NT2/D1 (cell line): ENCODE measurements at regions not wholly inside any gene's neighbourhood (a gene's known extent, or its start where the extent isn't known, plus 50 kb on each side); places are given as distances from the start of the nearest gene placed in this dataset.

Experiments used
- DNase-seq: peaks from one replicate; pipeline ENCODE4 v3.0.0-alpha.2; 2011; ENCODE audit warnings: low read depth, low spot score
- H3K27me3 ChIP-seq: 2 replicates; pipeline ENCODE4 v1.6.0; 2011; ENCODE audit warnings: mild to moderate bottlenecking; ENCODE audit not compliant: insufficient read length, insufficient read depth
- H3K36me3 ChIP-seq: 2 replicates; pipeline ENCODE4 v1.6.1; 2011; ENCODE audit warnings: mild to moderate bottlenecking, low read length, mixed read lengths; ENCODE audit not compliant: insufficient read depth, insufficient read length
- H3K4me1 ChIP-seq: 2 replicates; pipeline ENCODE4 v1.5.1; 2011; ENCODE audit not compliant: insufficient read depth, insufficient read length
- H3K4me3 ChIP-seq: 2 replicates; pipeline ENCODE4 v1.5.1; 2011; ENCODE audit warnings: low read depth; ENCODE audit not compliant: insufficient read length
- H3K9ac ChIP-seq: 2 replicates; pipeline ENCODE4 v1.6.0; 2011; ENCODE audit warnings: low read depth; ENCODE audit not compliant: insufficient read length
- H3K9me3 ChIP-seq: 2 replicates; pipeline ENCODE4 v1.5.1; 2011; ENCODE audit warnings: mild to moderate bottlenecking, low read length; ENCODE audit not compliant: insufficient read depth
- SUZ12 ChIP-seq: IDR thresholded peaks from 2 replicates; pipeline ENCODE4 v1.6.1; 2011; ENCODE audit not compliant: insufficient read length, insufficient read depth; ENCODE audit errors: extremely low read depth
- YY1 ChIP-seq: IDR thresholded peaks from 2 replicates; pipeline ENCODE4 v1.6.1; 2011; ENCODE audit not compliant: insufficient read length, insufficient read depth
- ZNF274 ChIP-seq: IDR thresholded peaks from 2 replicates; pipeline ENCODE4 v1.6.1; 2011; ENCODE audit warnings: mild to moderate bottlenecking, low read depth, low read length

GRCh38 chr10:89153971-89154370 is 53.1 kb downstream of the CH25H start:
- Histone ChIP-seq H3K36me3 (no peaks in the 10 kb centered on the region), H3K9ac (no peak overlapping the region), H3K4me3 (no peak overlapping the region), H3K27me3 (no peaks in the 10 kb centered on the region), H3K9me3 (no peaks in the 10 kb centered on the region), H3K4me1 (no peaks in the 10 kb centered on the region)
- TF ChIP-seq ZNF274 (no peak), SUZ12 (no peak), YY1 (no peak)
- no peak for DNase-seq

DNA sequence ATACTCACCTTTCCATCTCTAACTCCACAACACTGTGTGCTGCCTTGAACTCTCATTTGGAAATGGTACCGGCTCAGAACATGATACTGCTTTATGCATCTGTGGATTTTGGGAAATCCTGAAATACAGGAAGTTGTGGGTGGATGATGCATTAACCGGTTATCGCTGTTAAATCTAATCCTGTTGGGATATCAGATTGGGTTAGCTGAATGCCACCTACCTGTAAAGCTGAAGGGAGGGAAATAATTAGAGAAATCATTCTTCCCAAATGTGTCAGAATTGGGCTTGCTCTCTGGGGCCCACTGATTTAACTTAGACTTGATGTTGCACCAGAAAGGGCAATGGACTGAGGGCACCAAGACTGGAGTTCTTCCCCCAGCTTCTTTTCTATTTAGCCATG is 54.0 kb downstream of the CH25H start:
- no peak overlapping the region for H3K9ac ChIP-seq
- no peaks in the 10 kb centered on the region for H3K27me3 ChIP-seq
- no peaks in the 10 kb centered on the region for H3K4me1 ChIP-seq
- TF ChIP-seq ZNF274 = no peak
- TF ChIP-seq YY1 = no peak
- TF ChIP-seq SUZ12 = no peak
- no peaks in the 10 kb centered on the region for H3K36me3 ChIP-seq
- no peak overlapping the region for H3K4me3 ChIP-seq
- no peak for DNase-seq
- no peaks in the 10 kb centered on the region for H3K9me3 ChIP-seq

GRCh38 chr10:89151857-89152256 is 55.3 kb downstream of the CH25H start:
- Histone ChIP-seq H3K4me1 (no peaks in the 10 kb centered on the region), H3K36me3 (no peaks in the 10 kb centered on the region), H3K9ac (no peak overlapping the region), H3K9me3 (no peaks in the 10 kb centered on the region), H3K27me3 (no peaks in the 10 kb centered on the region), H3K4me3 (no peak overlapping the region)
- DNase-seq = no peak
- TF ChIP-seq ZNF274 (no peak), YY1 (no peak), SUZ12 (no peak)

GRCh38 chr10:89148061-89148460 is 59.1 kb downstream of the CH25H start:
- no peaks in the 10 kb centered on the region for H3K27me3 ChIP-seq
- H3K4me3 ChIP-seq = no peak overlapping the region
- TF ChIP-seq SUZ12 (no peak), YY1 (no peak), ZNF274 (no peak)
- H3K4me1 ChIP-seq = no peaks in the 10 kb centered on the region
- no peak overlapping the region for H3K9ac ChIP-seq
- no peaks in the 10 kb centered on the region for H3K36me3 ChIP-seq
- H3K9me3 ChIP-seq = no peaks in the 10 kb centered on the region
- no peak for DNase-seq

DNA sequence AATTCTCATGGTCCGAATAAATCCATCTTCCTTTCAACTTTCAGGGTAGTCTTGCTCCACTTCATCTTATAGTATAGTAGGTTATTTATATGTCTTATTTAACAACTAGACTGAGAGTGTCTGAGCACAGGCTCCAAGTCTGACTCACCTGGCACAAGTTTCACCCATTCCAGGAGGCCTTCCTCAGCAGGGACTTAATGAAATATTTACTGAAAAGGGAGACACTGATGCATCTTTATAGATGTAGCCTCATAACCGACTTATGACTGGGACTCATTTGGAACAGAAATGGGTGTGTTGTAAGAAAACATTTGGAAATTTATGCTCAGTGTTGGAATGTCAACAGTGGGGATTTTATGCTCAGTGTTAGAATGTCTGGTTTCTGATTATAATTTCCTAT is 59.9 kb downstream of the CH25H start:
- no peak for DNase-seq

DNA sequence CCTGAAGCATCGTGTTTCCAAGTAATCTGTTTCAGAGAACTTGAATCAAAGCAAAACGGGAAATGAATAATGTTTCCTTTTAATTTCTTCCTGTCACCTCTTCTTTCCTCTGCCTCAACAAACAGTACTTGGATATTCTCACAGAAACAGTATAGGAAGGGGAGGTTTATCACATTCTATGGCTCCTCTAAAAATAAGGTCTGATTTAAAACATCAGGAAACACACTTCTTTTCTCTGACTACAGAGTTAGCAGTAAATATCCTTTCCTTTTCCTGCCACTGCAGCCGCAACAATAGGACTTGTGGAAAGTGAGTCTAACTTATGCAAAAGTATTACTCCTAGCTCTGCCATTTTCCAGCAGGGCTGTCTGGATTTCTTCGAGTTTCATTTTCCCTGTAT is 62.3 kb downstream of the CH25H start:
- H3K4me3 ChIP-seq = no peak overlapping the region
- TF ChIP-seq ZNF274 (no peak), SUZ12 (no peak), YY1 (no peak)
- no peaks in the 10 kb centered on the region for H3K27me3 ChIP-seq
- H3K9ac ChIP-seq = no peak overlapping the region
- no peaks in the 10 kb centered on the region for H3K4me1 ChIP-seq
- no peak for DNase-seq
- no peaks in the 10 kb centered on the region for H3K36me3 ChIP-seq
- H3K9me3 ChIP-seq = no peaks in the 10 kb centered on the region

More for the DNA sequence above, 59.9 kb downstream of the CH25H start:
- no peaks in the 10 kb centered on the region for H3K4me1 ChIP-seq
- TF ChIP-seq SUZ12 = no peak
- no peak for TF ChIP-seq YY1
- no peak for TF ChIP-seq ZNF274
- H3K27me3 ChIP-seq = no peaks in the 10 kb centered on the region
- no peaks in the 10 kb centered on the region for H3K36me3 ChIP-seq
- H3K9me3 ChIP-seq = no peaks in the 10 kb centered on the region
- no peak overlapping the region for H3K9ac ChIP-seq
- H3K4me3 ChIP-seq = no peak overlapping the region

GRCh38 chr10:89142590-89142989 is 64.5 kb downstream of the CH25H start:
- no peaks in the 10 kb centered on the region for H3K9me3 ChIP-seq
- no peaks in the 10 kb centered on the region for H3K27me3 ChIP-seq
- no peak overlapping the region for H3K4me3 ChIP-seq
- H3K4me1 ChIP-seq = no peaks in the 10 kb centered on the region
- no peaks in the 10 kb centered on the region for H3K36me3 ChIP-seq
- no peak overlapping the region for H3K9ac ChIP-seq
- TF ChIP-seq ZNF274 = no peak
- TF ChIP-seq SUZ12 = no peak
- no peak for TF ChIP-seq YY1
- DNase-seq = no peak

DNA sequence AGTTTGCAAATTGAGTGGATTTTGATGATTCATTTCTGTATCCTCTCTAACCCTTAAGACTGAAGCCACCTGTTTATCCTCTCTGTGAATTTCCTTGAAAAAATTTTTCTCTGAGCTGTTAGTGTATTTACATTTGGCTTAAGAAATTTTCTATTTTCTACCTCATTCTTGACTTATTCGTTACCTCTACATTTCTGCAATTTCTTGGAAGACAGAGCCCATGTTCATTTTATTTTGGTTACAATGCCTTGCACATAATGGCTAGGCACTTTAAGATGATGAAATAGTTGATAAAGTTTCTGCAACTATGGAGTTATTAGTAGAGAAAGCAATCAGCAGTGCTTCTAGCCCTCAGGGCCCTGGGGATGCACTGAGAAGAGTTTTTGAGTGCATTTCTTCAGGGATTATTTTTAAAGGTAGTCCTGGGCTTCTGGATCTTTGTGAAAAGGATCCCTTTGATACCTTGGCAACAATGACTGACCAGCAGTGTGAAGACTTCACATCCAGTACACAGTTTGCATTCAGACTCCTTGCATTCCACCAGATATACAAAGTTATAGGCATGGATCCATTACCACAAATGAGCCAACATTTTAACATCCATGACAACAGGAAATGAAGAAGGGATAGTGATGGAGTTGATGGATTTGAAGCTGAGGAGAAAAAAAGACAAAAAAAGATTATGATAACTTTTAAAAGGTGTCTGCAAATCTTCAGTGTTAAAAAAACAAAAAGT is 68.2 kb downstream of the CH25H start:
- H3K27me3 ChIP-seq = no peaks in the 10 kb centered on the region
- TF ChIP-seq SUZ12 (no peak), ZNF274 (no peak)
- H3K4me1 ChIP-seq = no peaks in the 10 kb centered on the region
- no peak overlapping the region for H3K9ac ChIP-seq
- no peaks in the 10 kb centered on the region for H3K9me3 ChIP-seq
- H3K4me3 ChIP-seq = no peak overlapping the region
- DNase-seq = no peak
- no peaks in the 10 kb centered on the region for H3K36me3 ChIP-seq
